ENCODE measurements at regions not wholly inside any gene's neighbourhood (a gene's known extent, or its start where the extent isn't known, plus 50 kb on each side); places are given as distances from the start of the nearest gene placed in this dataset.

- no peak for FAIRE-seq
- TF ChIP-seq CTCF (IDR thresholded peaks at IDR 0.05; ENCODE audit: insufficient read depth, missing control alignments) = no peak
- DNase-seq (ENCODE audit: insufficient read length, low spot score) = no peak
Measured at GRCh38 chr14:61928300-61928699, 166.1 kb downstream of the SNAPC1 start.

DNA sequence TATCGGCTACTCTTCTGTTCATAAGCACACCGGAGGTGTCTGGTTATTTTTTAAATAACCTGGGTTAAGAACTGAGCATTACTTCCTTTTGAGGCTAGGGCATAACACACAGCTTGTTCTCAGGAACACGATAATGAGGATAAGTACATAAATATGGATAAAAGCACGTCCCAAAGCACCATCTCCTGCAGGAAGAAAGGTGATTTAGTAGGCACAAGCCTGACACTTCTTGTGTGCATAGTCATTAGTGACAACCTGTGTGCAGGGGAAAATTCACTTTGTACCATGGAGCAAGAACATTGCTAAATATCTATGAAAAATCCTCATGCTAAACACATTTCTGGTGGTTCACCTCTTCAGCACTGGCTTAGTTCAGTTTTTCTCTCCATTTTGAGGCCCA lies 166.5 kb downstream of the SNAPC1 start:
- no peak for TF ChIP-seq CTCF (IDR thresholded peaks at IDR 0.05; ENCODE audit: insufficient read depth, missing control alignments)
- DNase-seq (ENCODE audit: insufficient read length, low spot score) = no peak
- no peak for FAIRE-seq

GRCh38 chr14:61929651-61930050 lies 167.4 kb downstream of the SNAPC1 start:
- no peak for DNase-seq (ENCODE audit: insufficient read length, low spot score)
- FAIRE-seq = peak; percentile 84
- TF ChIP-seq CTCF (IDR thresholded peaks at IDR 0.05; ENCODE audit: insufficient read depth, missing control alignments) = no peak

GRCh38 chr14:61930101-61930857 lies 168.1 kb downstream of the SNAPC1 start:
- no peak for DNase-seq (ENCODE audit: insufficient read length, low spot score)
- FAIRE-seq = no peak
- TF ChIP-seq CTCF (IDR thresholded peaks at IDR 0.05; ENCODE audit: insufficient read depth, missing control alignments) = no peak

GRCh38 chr14:61932974-61933373 lies 170.8 kb downstream of the SNAPC1 start:
- FAIRE-seq (no peak), DNase-seq (ENCODE audit: insufficient read length, low spot score) (no peak)
- TF ChIP-seq CTCF (IDR thresholded peaks at IDR 0.05; ENCODE audit: insufficient read depth, missing control alignments) = no peak

- no peak for FAIRE-seq
- DNase-seq (ENCODE audit: insufficient read length, low spot score) = no peak
- TF ChIP-seq CTCF (IDR thresholded peaks at IDR 0.05; ENCODE audit: insufficient read depth, missing control alignments) = no peak
Measured at GRCh38 chr14:61934385-61934784, 172.2 kb downstream of the SNAPC1 start.

GRCh38 chr14:61939776-61940175 lies 177.6 kb downstream of the SNAPC1 start:
- no peak for DNase-seq (ENCODE audit: insufficient read length, low spot score)
- no peak for FAIRE-seq
- TF ChIP-seq CTCF (IDR thresholded peaks at IDR 0.05; ENCODE audit: insufficient read depth, missing control alignments) = no peak
